T-helper 17 cell (primary cell): ENCODE measurements at regions not wholly inside any gene's neighbourhood (a gene's known extent, or its start where the extent isn't known, plus 50 kb on each side); places are given as distances from the start of the nearest gene placed in this dataset.
"Not testable (repeated sequence)": the region's sequence is repeated elsewhere in the genome, so short reads cannot be mapped to it uniquely, and the experiment has no call there.

Experiments
- ATAC-seq: fragments of 150-1000 bp; cut with Tn5 transposase; 2 replicates; pipeline ENCODE4 v1.10.0; 2021; ENCODE audit warnings: mild to moderate bottlenecking, moderate library complexity
- DNase-seq, 3 donors: peaks; one replicate each; pipeline versions ENCODE4 v3.0.0 to v3.0.0-alpha.2; 2020 to 2021
- H3K9me3 ChIP-seq: one replicate; pipeline ENCODE4 v1.7.0; 2013; ENCODE audit warnings: low read length, mild to moderate bottlenecking; ENCODE audit not compliant: control insufficient read depth, poor library complexity, severe bottlenecking
- H3K27ac Mint-ChIP-seq: one replicate; pipeline ENCODE4 v1.8.0; 2022; ENCODE audit warnings: mild to moderate bottlenecking, moderate library complexity, mixed read lengths
- H3K27me3 Mint-ChIP-seq: one replicate; pipeline ENCODE4 v1.8.0; 2022; ENCODE audit warnings: mixed read lengths
- H3K36me3 Mint-ChIP-seq: one replicate; pipeline ENCODE4 v1.8.0; 2022; ENCODE audit warnings: low read depth, mixed read lengths
- H3K4me1 Mint-ChIP-seq: one replicate; pipeline ENCODE4 v1.8.0; 2022; ENCODE audit warnings: mild to moderate bottlenecking, mixed read lengths
- H3K4me3 Mint-ChIP-seq: one replicate; pipeline ENCODE4 v1.8.0; 2022; ENCODE audit warnings: mild to moderate bottlenecking, moderate library complexity, mixed read lengths

DNA sequence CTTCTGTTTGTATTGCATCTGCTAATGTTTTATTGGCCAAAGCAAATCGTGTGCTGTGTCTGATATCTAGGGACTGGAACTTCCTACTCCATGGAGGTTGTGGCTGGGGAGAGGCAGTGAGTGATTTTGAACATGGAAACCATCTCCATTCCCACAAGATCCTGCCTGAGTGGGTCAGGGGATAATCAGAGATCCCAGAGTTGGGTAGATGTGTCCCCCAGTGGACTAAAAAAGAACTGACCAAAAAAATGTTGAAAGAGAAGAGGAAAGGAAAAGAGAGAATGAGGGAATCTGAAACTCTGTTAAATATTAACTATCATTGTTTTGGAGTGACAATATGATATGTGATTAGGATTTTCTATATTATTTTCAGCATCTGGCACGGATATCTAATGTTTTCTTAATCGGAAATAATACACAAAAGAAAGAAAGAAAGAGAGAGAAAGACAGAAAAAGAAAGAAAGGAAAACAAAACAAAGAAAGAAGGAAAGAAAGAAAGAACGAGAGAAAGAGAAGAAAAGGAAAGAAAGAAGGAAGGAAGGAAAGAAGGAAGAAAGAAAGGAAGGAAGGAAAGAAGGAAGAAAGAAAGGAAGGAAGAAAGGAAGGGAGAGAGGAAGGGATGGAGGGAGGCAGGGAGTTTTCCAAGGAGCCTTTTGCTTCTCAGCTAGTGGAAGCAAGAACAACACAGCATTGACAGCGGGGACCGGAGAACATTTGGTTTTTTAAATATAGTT is 638.5 kb downstream of the CCSER2 start:
- H3K9me3 ChIP-seq = no peaks in the 10 kb centered on the region
- no peak for DNase-seq
- ATAC-seq = no peak
- Mint-ChIP-seq H3K4me3 (no peak overlapping the region), H3K36me3 (no peaks in the 10 kb centered on the region), H3K27ac (no peak overlapping the region), H3K27me3 (peaks cover 9% of the 10 kb centered on the region), H3K4me1 (no peaks in the 10 kb centered on the region)

DNA sequence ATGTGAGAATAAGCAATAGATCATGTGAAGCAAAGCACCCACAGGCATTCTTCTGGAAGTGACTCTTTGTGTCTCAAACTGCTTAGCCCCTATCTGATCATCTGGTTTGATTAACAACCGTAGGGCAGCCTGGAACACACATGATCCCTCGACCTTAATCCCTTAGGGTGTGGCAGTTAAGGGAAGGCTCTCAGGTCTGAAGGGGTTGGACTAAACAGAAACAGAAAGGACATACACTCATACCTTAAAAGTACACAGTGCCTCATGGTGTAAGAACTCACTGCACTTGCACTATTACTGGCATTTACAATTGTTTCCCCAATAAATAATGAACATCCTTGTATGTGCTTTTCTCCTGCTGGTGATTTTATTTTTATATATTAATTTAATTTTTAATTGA is 640.9 kb downstream of the CCSER2 start:
- not testable (repeated sequence) for H3K4me3 Mint-ChIP-seq, DNase-seq, H3K27ac Mint-ChIP-seq, H3K27me3 Mint-ChIP-seq, H3K4me1 Mint-ChIP-seq, ATAC-seq, H3K36me3 Mint-ChIP-seq, H3K9me3 ChIP-seq

GRCh38 chr10:84987039-84987438 is 658.6 kb downstream of the CCSER2 start:
- no peak for ATAC-seq
- H3K27me3 Mint-ChIP-seq = no peaks in the 10 kb centered on the region
- no peaks in the 10 kb centered on the region for H3K4me1 Mint-ChIP-seq
- H3K4me3 Mint-ChIP-seq = no peak overlapping the region
- no peak overlapping the region for H3K27ac Mint-ChIP-seq
- peaks cover 2% of the 10 kb centered on the region for H3K36me3 Mint-ChIP-seq
- DNase-seq = no peak
- no peaks in the 10 kb centered on the region for H3K9me3 ChIP-seq

GRCh38 chr10:84988011-84988410 is 659.6 kb downstream of the CCSER2 start:
- no peak overlapping the region for H3K27ac Mint-ChIP-seq
- ATAC-seq = no peak

DNA sequence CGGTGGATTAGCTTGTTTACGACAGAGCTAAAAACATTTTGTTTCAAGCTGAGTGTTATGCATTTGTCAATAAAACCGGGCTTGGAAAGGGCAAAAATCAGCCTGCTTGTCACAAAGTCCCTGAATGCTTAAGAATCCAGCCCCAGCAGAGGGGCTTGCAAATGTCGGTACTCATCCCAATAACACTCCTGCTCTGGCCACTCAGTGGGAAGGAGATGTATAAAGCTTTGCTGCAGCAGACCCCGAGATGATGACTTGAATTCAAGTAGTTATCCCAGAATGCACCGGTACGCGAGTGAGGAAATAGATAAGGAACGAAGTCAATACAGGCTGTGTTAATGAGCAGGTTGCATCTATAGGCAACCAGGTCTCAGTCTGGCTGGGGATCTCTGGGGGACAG is 662.3 kb downstream of the CCSER2 start:
- ATAC-seq (no peak), DNase-seq (no peak)
- Mint-ChIP-seq H3K27me3 (no peaks in the 10 kb centered on the region), H3K4me1 (no peaks in the 10 kb centered on the region), H3K27ac (no peak overlapping the region), H3K4me3 (no peak overlapping the region), H3K36me3 (no peaks in the 10 kb centered on the region)
- H3K9me3 ChIP-seq = no peaks in the 10 kb centered on the region

More at GRCh38 chr10:84988011-84988410, 659.6 kb downstream of the CCSER2 start:
- no peak overlapping the region for H3K4me3 Mint-ChIP-seq
- no peaks in the 10 kb centered on the region for H3K27me3 Mint-ChIP-seq
- H3K4me1 Mint-ChIP-seq = no peaks in the 10 kb centered on the region
- peaks cover 2% of the 10 kb centered on the region for H3K36me3 Mint-ChIP-seq
- no peak for DNase-seq
- H3K9me3 ChIP-seq = no peaks in the 10 kb centered on the region

- DNase-seq (no peak), ATAC-seq (no peak)
- H3K36me3 Mint-ChIP-seq = no peaks in the 10 kb centered on the region
- H3K4me1 Mint-ChIP-seq = no peaks in the 10 kb centered on the region
- no peaks in the 10 kb centered on the region for H3K27me3 Mint-ChIP-seq
- no peaks in the 10 kb centered on the region for H3K9me3 ChIP-seq
- H3K4me3 Mint-ChIP-seq = no peak overlapping the region
- no peak overlapping the region for H3K27ac Mint-ChIP-seq
Measured at GRCh38 chr10:84991301-84991700, 662.9 kb downstream of the CCSER2 start.

DNA sequence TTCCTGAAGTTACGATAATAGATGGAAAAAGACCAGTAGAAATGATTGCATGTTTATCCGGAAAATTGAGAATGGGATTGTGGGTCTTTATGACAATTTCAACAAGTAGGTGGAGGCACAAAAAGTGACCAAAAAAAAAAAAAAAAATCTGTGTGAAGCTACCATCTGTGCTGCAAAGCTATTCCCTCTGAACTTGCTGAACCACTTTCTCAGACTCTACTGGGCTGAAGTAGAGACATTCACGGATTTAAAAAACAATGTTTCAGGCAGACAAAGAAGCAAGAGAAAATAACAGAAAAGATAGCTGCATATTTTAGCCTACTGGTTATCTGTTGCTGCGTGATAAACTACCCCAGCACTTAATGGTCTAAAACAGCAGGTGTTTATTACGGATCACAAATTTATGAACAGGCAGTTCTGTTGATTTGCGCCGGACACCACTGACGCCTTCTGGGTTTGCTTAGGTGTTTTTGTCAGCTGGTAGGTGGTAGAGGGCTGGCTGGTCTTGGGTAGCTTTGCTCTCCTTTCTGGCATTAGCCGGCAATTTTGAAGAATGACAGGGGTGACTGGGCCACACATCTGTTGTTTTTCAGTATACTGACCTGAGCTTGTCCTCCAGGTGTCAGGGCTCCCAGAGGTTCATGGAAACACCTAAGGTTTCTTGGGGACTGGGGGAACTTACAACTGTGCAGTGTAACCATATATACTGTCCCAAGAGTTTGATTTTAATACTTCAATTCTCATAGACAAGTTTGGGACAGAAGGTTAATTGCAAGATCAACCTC is 665.1 kb downstream of the CCSER2 start:
- no peak for DNase-seq
- no peaks in the 10 kb centered on the region for H3K36me3 Mint-ChIP-seq
- no peak overlapping the region for H3K4me3 Mint-ChIP-seq
- no peaks in the 10 kb centered on the region for H3K9me3 ChIP-seq
- no peaks in the 10 kb centered on the region for H3K27me3 Mint-ChIP-seq
- no peaks in the 10 kb centered on the region for H3K4me1 Mint-ChIP-seq
- ATAC-seq = no peak
- no peak overlapping the region for H3K27ac Mint-ChIP-seq

DNA sequence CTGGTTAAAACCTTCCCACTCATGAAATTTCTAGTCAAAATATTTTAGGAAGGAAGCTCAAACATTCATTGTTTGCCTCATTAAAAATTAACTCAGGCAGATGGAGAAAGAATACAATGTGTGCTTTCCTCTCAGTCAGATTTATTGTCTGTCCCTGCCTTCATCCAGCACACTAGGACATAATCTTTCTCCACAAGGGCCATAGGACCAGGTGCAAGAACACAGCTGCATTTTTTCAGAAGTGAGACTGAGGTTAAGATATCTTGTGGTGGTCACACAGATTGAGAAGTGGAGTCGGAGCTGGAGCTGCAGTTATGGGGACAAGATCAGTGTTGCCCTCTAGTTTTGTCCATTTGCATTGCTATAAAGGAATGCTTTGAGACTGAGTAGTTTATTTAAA is 666.3 kb downstream of the CCSER2 start:
- Mint-ChIP-seq H3K27me3 (no peaks in the 10 kb centered on the region), H3K27ac (no peak overlapping the region), H3K4me1 (no peaks in the 10 kb centered on the region), H3K36me3 (no peaks in the 10 kb centered on the region), H3K4me3 (no peak overlapping the region)
- DNase-seq (no peak), ATAC-seq (no peak)
- no peaks in the 10 kb centered on the region for H3K9me3 ChIP-seq

- no peak for DNase-seq
- Mint-ChIP-seq H3K27ac (no peak overlapping the region), H3K36me3 (no peaks in the 10 kb centered on the region), H3K4me3 (no peak overlapping the region), H3K27me3 (no peaks in the 10 kb centered on the region), H3K4me1 (no peaks in the 10 kb centered on the region)
- H3K9me3 ChIP-seq = no peaks in the 10 kb centered on the region
- ATAC-seq = no peak
Measured at GRCh38 chr10:84996580-84996979, 668.2 kb downstream of the CCSER2 start.

DNA sequence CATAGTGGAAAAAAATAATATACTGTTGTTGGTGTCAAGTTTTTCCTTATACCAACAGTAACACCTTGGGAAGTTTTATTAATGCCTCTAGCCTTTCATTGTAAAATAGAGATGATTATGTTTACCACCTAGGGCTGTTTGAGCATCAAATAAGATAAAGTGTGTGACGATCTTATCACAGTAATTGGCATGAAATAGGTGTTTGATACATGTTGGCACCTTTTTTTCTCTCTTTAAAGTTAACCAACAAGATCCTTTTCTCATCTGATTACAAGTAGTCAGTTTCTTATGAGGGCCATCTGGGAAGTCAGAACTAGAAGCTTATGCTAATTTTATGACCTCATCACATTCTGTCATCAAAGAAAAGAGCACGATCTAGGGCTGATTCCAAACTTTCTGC is 669.5 kb downstream of the CCSER2 start:
- Mint-ChIP-seq H3K27me3 (no peaks in the 10 kb centered on the region), H3K4me3 (no peak overlapping the region), H3K36me3 (no peaks in the 10 kb centered on the region), H3K27ac (no peak overlapping the region), H3K4me1 (no peaks in the 10 kb centered on the region)
- no peaks in the 10 kb centered on the region for H3K9me3 ChIP-seq
- DNase-seq (no peak), ATAC-seq (no peak)

- Mint-ChIP-seq H3K27ac (no peak overlapping the region), H3K4me3 (no peak overlapping the region), H3K36me3 (no peaks in the 10 kb centered on the region), H3K27me3 (no peaks in the 10 kb centered on the region), H3K4me1 (no peaks in the 10 kb centered on the region)
- DNase-seq (no peak), ATAC-seq (no peak)
- no peaks in the 10 kb centered on the region for H3K9me3 ChIP-seq
Measured at GRCh38 chr10:84999929-85000328, 671.5 kb downstream of the CCSER2 start.

DNA sequence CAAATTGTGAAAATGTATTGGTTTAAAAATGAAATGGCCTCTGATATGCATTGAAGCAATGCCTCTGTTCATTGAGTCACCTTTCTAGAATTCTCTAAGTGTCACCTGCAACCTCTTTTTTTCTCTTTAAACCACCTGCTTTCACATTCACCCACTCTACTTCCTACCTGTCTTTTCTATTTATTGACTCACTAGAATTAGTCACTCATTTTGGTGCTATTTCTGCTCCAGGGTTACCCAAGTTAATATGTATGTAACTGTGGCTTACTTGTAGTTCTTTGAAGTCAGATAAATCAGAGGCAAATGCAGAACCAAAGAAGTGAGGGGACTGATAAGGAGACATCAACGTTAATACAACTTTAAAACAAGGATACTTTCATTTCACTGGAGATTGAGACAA is 674.7 kb downstream of the CCSER2 start:
- Mint-ChIP-seq H3K4me3 (no peak overlapping the region), H3K27ac (no peak overlapping the region), H3K4me1 (no peaks in the 10 kb centered on the region), H3K36me3 (no peaks in the 10 kb centered on the region), H3K27me3 (no peaks in the 10 kb centered on the region)
- ATAC-seq (no peak), DNase-seq (no peak)
- no peaks in the 10 kb centered on the region for H3K9me3 ChIP-seq

- Mint-ChIP-seq H3K27ac (no peak overlapping the region), H3K36me3 (no peaks in the 10 kb centered on the region), H3K27me3 (no peaks in the 10 kb centered on the region), H3K4me3 (no peak overlapping the region), H3K4me1 (no peaks in the 10 kb centered on the region)
- no peak for ATAC-seq
- no peak for DNase-seq
- H3K9me3 ChIP-seq = no peaks in the 10 kb centered on the region
Measured at GRCh38 chr10:85008488-85009184, 680.2 kb downstream of the CCSER2 start.
